H1 (cell line): ENCODE measurements at regions not wholly inside any gene's neighbourhood (a gene's known extent, or its start where the extent isn't known, plus 50 kb on each side); places are given as distances from the start of the nearest gene placed in this dataset.

Experiments
- CTCF ChIA-PET: fragments of 300-600 bp; sonication (Branson Sonifier 250); formaldehyde crosslinking; loops from one replicate; lab custom pipeline; 2021; ENCODE audit not compliant: partially characterized antibody; lab: Charles Lee
- POLR2A ChIA-PET: fragments of 300-600 bp; sonication (Branson Sonifier 250); formaldehyde crosslinking; loops from one replicate; lab custom pipeline; 2021; ENCODE audit warnings: inconsistent platforms; ENCODE audit not compliant: partially characterized antibody; lab: Charles Lee
- DNase-seq, 2 experiments: peaks; one replicate each; pipeline versions ENCODE4 v3.0.0 to v3.0.0-alpha.2; 2010 to 2022; ENCODE audit warnings: low spot score in 2 of 2, low read depth in 1 of 2, mixed read lengths in 1 of 2
- FAIRE-seq: peaks from 2 replicates; lab custom pipeline; 2011; peaks lifted over from hg19 to GRCh38; lab: Jason Lieb, UNC
- H2AFZ ChIP-seq: 2 replicates; pipeline ENCODE4 v1.8.1; 2012; ENCODE audit warnings: low read length, inconsistent platforms
- H2AK5ac ChIP-seq: 2 replicates; pipeline ENCODE4 v1.6.1; 2013; ENCODE audit warnings: low read depth, low read length
- H2BK120ac ChIP-seq: replicated peaks from 2 replicates; pipeline ENCODE3; 2013; ENCODE audit warnings: low read depth, low read length, inconsistent platforms
- H2BK12ac ChIP-seq: 2 replicates; pipeline ENCODE4 v1.6.1; 2013; ENCODE audit warnings: low read depth, low read length
- H2BK15ac ChIP-seq: 2 replicates; pipeline ENCODE4 v1.6.1; 2013; ENCODE audit warnings: low read length
- H2BK20ac ChIP-seq: 2 replicates; pipeline ENCODE4 v1.6.1; 2013; ENCODE audit warnings: low read length
- H2BK5ac ChIP-seq: 2 replicates; pipeline ENCODE4 v1.6.1; 2013; ENCODE audit warnings: low read depth, low read length
- H3K14ac ChIP-seq: 2 replicates; pipeline ENCODE4 v1.6.1; 2013; ENCODE audit warnings: inconsistent platforms; ENCODE audit not compliant: insufficient read length
- H3K18ac ChIP-seq: 2 replicates; pipeline ENCODE4 v1.6.1; 2013; ENCODE audit warnings: low read length; ENCODE audit errors: extremely low read depth
- H3K23ac ChIP-seq: 2 replicates; pipeline ENCODE4 v1.6.1; 2013; ENCODE audit warnings: inconsistent platforms; ENCODE audit not compliant: insufficient read length
- H3K23me2 ChIP-seq: 2 replicates; pipeline ENCODE4 v1.6.1; 2013; ENCODE audit warnings: low read depth, low read length
- H3K27ac ChIP-seq: 2 replicates; pipeline ENCODE4 v1.6.1; 2011; ENCODE audit warnings: low read depth, low read length, inconsistent platforms
- H3K27me3 ChIP-seq, 4 experiments: replicated peaks in 1 of 4; 1 replicate in 1 of 4; 2 replicates in 3 of 4; pipeline versions ENCODE4 v1.6.1 to v1.8.1; 2011 to 2013; ENCODE audit warnings: low read length in 3 of 4, mild to moderate bottlenecking in 3 of 4, inconsistent platforms in 2 of 4, mixed read lengths in 2 of 4, moderate library complexity in 1 of 4; ENCODE audit not compliant: control insufficient read depth in 3 of 4, insufficient read depth in 3 of 4; ENCODE audit errors: extremely low read depth in 1 of 4
- H3K36me3 ChIP-seq, 4 experiments: 2 replicates each; pipeline versions ENCODE4 v1.6.1 to v1.8.1; 2011 to 2013; ENCODE audit warnings: mild to moderate bottlenecking in 4 of 4, low read length in 3 of 4, moderate library complexity in 2 of 4, control low read depth in 1 of 4, inconsistent platforms in 1 of 4; ENCODE audit not compliant: insufficient read depth in 4 of 4, control insufficient read depth in 2 of 4
- H3K4ac ChIP-seq: replicated peaks from 2 replicates; pipeline ENCODE3; 2013; ENCODE audit warnings: low read length, low read depth, mixed read lengths, inconsistent platforms; ENCODE audit not compliant: insufficient read length
- H3K4me1 ChIP-seq, 4 experiments: replicated peaks in 1 of 4; 1 replicate in 1 of 4; 2 replicates in 3 of 4; pipeline versions ENCODE4 v1.6.1 to v1.8.1; 2011 to 2013; ENCODE audit warnings: low read length in 3 of 4, inconsistent platforms in 2 of 4, mixed read lengths in 1 of 4; ENCODE audit not compliant: insufficient read depth in 4 of 4, control insufficient read depth in 3 of 4
- H3K4me2 ChIP-seq, 2 experiments: 2 replicates each; pipeline versions ENCODE4 v1.6.1 to v1.8.1; 2011 to 2013; ENCODE audit warnings: low read depth in 2 of 2, low read length in 2 of 2, control low read depth in 1 of 2, inconsistent platforms in 1 of 2, mild to moderate bottlenecking in 1 of 2; ENCODE audit not compliant: insufficient read depth in 1 of 2
- H3K4me3 ChIP-seq, 4 experiments: fragments of 200-600, 300-600 bp in 1 of 4; sonication (generic), shearing (Covaris generic), sonication (Bioruptor Twin) in 1 of 4; 2 replicates each; pipeline versions ENCODE4 v1.5.1 to v1.8.1; 2011 to 2016; ENCODE audit warnings: low read length in 4 of 4, low read depth in 3 of 4, control low read depth in 2 of 4, inconsistent platforms in 2 of 4, mild to moderate bottlenecking in 2 of 4, mixed read lengths in 1 of 4, moderate library complexity in 1 of 4; ENCODE audit not compliant: insufficient read depth in 2 of 4; ENCODE audit errors: extremely low read depth in 1 of 4
- H3K56ac ChIP-seq: replicated peaks from 2 replicates; pipeline ENCODE3; 2013; ENCODE audit warnings: low read depth, mild to moderate bottlenecking, mixed read lengths, low read length, inconsistent platforms; ENCODE audit not compliant: insufficient read length
- H3K79me1 ChIP-seq: 2 replicates; pipeline ENCODE4 v1.6.1; 2013; ENCODE audit warnings: low read depth, low read length, control low read depth
- H3K79me2 ChIP-seq, 2 experiments: 2 replicates each; pipeline versions ENCODE4 v1.6.1 to v1.8.1; 2012 to 2013; ENCODE audit warnings: low read length in 2 of 2, mild to moderate bottlenecking in 2 of 2, inconsistent platforms in 1 of 2; ENCODE audit not compliant: insufficient read depth in 2 of 2, control insufficient read depth in 1 of 2
- H3K9ac ChIP-seq, 4 experiments: replicated peaks in 1 of 4; 1 replicate in 1 of 4; 2 replicates in 3 of 4; pipeline versions ENCODE4 v1.6.1 to v1.8.1; 2011 to 2013; ENCODE audit warnings: low read depth in 3 of 4, low read length in 3 of 4, control low read depth in 2 of 4, mild to moderate bottlenecking in 2 of 4, moderate library complexity in 2 of 4, inconsistent platforms in 1 of 4; ENCODE audit errors: extremely low read depth in 1 of 4
- H3K9me3 ChIP-seq, 2 experiments: 2 replicates each; pipeline versions ENCODE4 v1.6.1 to v1.8.1; 2012 to 2013; ENCODE audit warnings: mild to moderate bottlenecking in 2 of 2, moderate library complexity in 2 of 2, control low read depth in 1 of 2, inconsistent platforms in 1 of 2, low read depth in 1 of 2, low read length in 1 of 2, mixed read lengths in 1 of 2; ENCODE audit not compliant: insufficient read depth in 2 of 2
- H4K20me1 ChIP-seq, 2 experiments: replicated peaks in 1 of 2; 2 replicates each; pipeline versions ENCODE3 to v1.8.1; 2011 to 2013; ENCODE audit warnings: inconsistent platforms in 2 of 2, low read length in 2 of 2, mild to moderate bottlenecking in 1 of 2; ENCODE audit not compliant: insufficient read depth in 2 of 2, control insufficient read depth in 1 of 2
- H4K5ac ChIP-seq: 2 replicates; pipeline ENCODE4 v1.6.1; 2013; ENCODE audit warnings: low read length, low read depth, mixed read lengths, inconsistent platforms; ENCODE audit not compliant: insufficient read length
- H4K8ac ChIP-seq: 2 replicates; pipeline ENCODE4 v1.8.0; 2013; ENCODE audit warnings: mild to moderate bottlenecking, moderate library complexity, low read length, inconsistent platforms; ENCODE audit not compliant: insufficient read depth; ENCODE audit errors: extremely low read depth
- H4K91ac ChIP-seq: replicated peaks from 2 replicates; pipeline ENCODE3; 2013; ENCODE audit warnings: low read length, mixed read lengths, inconsistent platforms; ENCODE audit not compliant: insufficient read length
- ATF3 ChIP-seq: IDR thresholded peaks from 2 replicates; pipeline ENCODE4 v1.6.1; 2011; ENCODE audit warnings: low read depth, mild to moderate bottlenecking, low read length; ENCODE audit not compliant: insufficient read depth
- CBX5 ChIP-seq: fragments of 300-800, 300-1000 bp; sonication (generic); IDR thresholded peaks from 2 replicates; pipeline ENCODE4 v1.7.1; 2016; ENCODE audit warnings: antibody characterized with exemption, low read length, low read depth
- CBX8 ChIP-seq: fragments of 300-800, 300-1000 bp; sonication (generic); IDR thresholded peaks from 2 replicates; pipeline ENCODE4 v1.7.1; 2016; ENCODE audit warnings: low read depth, low read length, borderline replicate concordance
- CHD1 ChIP-seq: IDR thresholded peaks from 2 replicates; pipeline ENCODE4 v1.6.1; 2012; ENCODE audit warnings: low read depth, low read length, improper control_type of control experiment
- CHD2 ChIP-seq: IDR thresholded peaks from 2 replicates; pipeline ENCODE4 v1.6.1; 2012; ENCODE audit warnings: low read length, improper control_type of control experiment
- POLR2AphosphoS5 ChIP-seq: IDR thresholded peaks from 2 replicates; pipeline ENCODE4 v1.6.1; 2011; ENCODE audit warnings: low read depth, low read length
- TCF12 ChIP-seq: IDR thresholded peaks from 2 replicates; pipeline ENCODE4 v1.6.1; 2011; ENCODE audit warnings: low read depth, mild to moderate bottlenecking, low read length
- YY1 ChIP-seq: IDR thresholded peaks from 2 replicates; pipeline ENCODE4 v1.6.1; 2011; ENCODE audit warnings: low read depth, mild to moderate bottlenecking, low read length
- whole genome bisulfite sequencing, 2 experiments: shearing (Covaris generic) in 1 of 2; methylation state at CpG; one replicate each; pipeline versions ENCODE4 v1.1.6 to v1.1.7; 2013 to 2015; ENCODE audit warnings: low lambda C conversion rate in 2 of 2, mixed read lengths in 2 of 2, inconsistent platforms in 1 of 2, low coverage in 1 of 2, missing lambda C conversion rate in 1 of 2; ENCODE audit not compliant: insufficient replicate concordance in 2 of 2, insufficient coverage in 1 of 2, insufficient read length in 1 of 2; ENCODE audit errors: extremely low coverage in 1 of 2, missing lambda C conversion rate in 1 of 2; 5-methylcytosine and 5-hydroxymethylcytosine counted together
- TF ChIP-seq, protein P1 (sequence below): IDR thresholded peaks from 2 replicates; pipeline ENCODE4 v1.6.1; 2011; ENCODE audit warnings: low read length, improper control_type of control experiment
- TF ChIP-seq, protein P2 (sequence below): IDR thresholded peaks from 2 replicates; pipeline ENCODE4 v1.6.1; 2012; ENCODE audit warnings: inconsistent platforms
- TF ChIP-seq, protein P3 (sequence below): IDR thresholded peaks from 2 replicates; pipeline ENCODE4 v1.6.1; 2012; ENCODE audit warnings: low read length, inconsistent platforms

GRCh38 chr14:101323111-101323510, 238.2 kb upstream of the DIO3 start:
- Histone ChIP-seq H2AFZ (no peak overlapping the region), H3K18ac (no peak overlapping the region), H3K79me2 (no peaks in the 10 kb centered on the region), H4K8ac (no peak overlapping the region), H2BK15ac (no peak overlapping the region), H3K23ac (no peak overlapping the region), H3K9me3 (no peaks in the 10 kb centered on the region), H3K14ac (no peak overlapping the region), H3K4me1 (no peaks in the 10 kb centered on the region), H3K9ac (no peak overlapping the region), H2BK12ac (no peak overlapping the region), H3K79me1 (no peaks in the 10 kb centered on the region), H3K4ac (no peak overlapping the region), H2AK5ac (no peak overlapping the region), H2BK120ac (no peak overlapping the region), H2BK20ac (no peak overlapping the region), H3K23me2 (no peaks in the 10 kb centered on the region), H3K4me2 (no peak overlapping the region), H4K91ac (no peak overlapping the region), H4K20me1 (no peaks in the 10 kb centered on the region), H3K56ac (no peak overlapping the region), H4K5ac (no peak overlapping the region), H3K27ac (no peak overlapping the region), H3K36me3 (no peaks in the 10 kb centered on the region), H3K4me3 (no peak overlapping the region), H2BK5ac (no peak overlapping the region), H3K27me3 (no peaks in the 10 kb centered on the region)
- 92% methylated on average over 4 of the region's 4 CpGs; no CpG with 5 or more reads in 1 of the 2 experiments for WGBS, 2 experiments
- POLR2A ChIA-PET, result no interaction called here
- CTCF ChIA-PET, result interaction anchor here (1.2 to 1.4 kb wide), 4 partner anchors 10 to 846 kb away, joined by 3 to 4 read pairs (median 3); partner anchors contain the start of gene RTL1
- FAIRE-seq, result no peak
- DNase-seq, result no peak
- TF ChIP-seq CBX5 (no peak), YY1 (no peak), CBX8 (no peak), TCF12 (no peak), ATF3 (no peak), POLR2AphosphoS5 (no peak), CHD1 (no peak), CHD2 (no peak)
- TF ChIP-seq, protein P1, sequence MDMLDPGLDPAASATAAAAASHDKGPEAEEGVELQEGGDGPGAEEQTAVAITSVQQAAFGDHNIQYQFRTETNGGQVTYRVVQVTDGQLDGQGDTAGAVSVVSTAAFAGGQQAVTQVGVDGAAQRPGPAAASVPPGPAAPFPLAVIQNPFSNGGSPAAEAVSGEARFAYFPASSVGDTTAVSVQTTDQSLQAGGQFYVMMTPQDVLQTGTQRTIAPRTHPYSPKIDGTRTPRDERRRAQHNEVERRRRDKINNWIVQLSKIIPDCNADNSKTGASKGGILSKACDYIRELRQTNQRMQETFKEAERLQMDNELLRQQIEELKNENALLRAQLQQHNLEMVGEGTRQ, result no peak
- TF ChIP-seq, protein P2, sequence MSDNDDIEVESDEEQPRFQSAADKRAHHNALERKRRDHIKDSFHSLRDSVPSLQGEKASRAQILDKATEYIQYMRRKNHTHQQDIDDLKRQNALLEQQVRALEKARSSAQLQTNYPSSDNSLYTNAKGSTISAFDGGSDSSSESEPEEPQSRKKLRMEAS, result no peak
- TF ChIP-seq, protein P3, sequence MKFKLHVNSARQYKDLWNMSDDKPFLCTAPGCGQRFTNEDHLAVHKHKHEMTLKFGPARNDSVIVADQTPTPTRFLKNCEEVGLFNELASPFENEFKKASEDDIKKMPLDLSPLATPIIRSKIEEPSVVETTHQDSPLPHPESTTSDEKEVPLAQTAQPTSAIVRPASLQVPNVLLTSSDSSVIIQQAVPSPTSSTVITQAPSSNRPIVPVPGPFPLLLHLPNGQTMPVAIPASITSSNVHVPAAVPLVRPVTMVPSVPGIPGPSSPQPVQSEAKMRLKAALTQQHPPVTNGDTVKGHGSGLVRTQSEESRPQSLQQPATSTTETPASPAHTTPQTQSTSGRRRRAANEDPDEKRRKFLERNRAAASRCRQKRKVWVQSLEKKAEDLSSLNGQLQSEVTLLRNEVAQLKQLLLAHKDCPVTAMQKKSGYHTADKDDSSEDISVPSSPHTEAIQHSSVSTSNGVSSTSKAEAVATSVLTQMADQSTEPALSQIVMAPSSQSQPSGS, result no peak
